HEK293 (cell line): ENCODE measurements at regions not wholly inside any gene's neighbourhood (a gene's known extent, or its start where the extent isn't known, plus 50 kb on each side); places are given as distances from the start of the nearest gene placed in this dataset.

Source experiments
- SETDB1 ChIP-seq: IDR thresholded peaks from one replicate; pipeline ENCODE4 v1.6.1; 2017; ENCODE audit warnings: mild to moderate bottlenecking, low read length, moderate library complexity, mixed read lengths; ENCODE audit not compliant: insufficient read length
- YY1 ChIP-seq: fragments of 450-650 bp; formaldehyde crosslinking; IDR thresholded peaks from 2 replicates; pipeline ENCODE4 v1.5.1; 2018; ENCODE audit warnings: missing biosample characterization, missing genetic modification characterization
- ZFHX2 ChIP-seq: fragments of 450-650 bp; formaldehyde crosslinking; conservative IDR thresholded peaks from 2 replicates; pipeline ENCODE4 v1.5.1; 2016; ENCODE audit warnings: missing biosample characterization, missing genetic modification characterization
- ZNF350 ChIP-seq: fragments of 450-650 bp; formaldehyde crosslinking; IDR thresholded peaks from 2 replicates; pipeline ENCODE4 v1.5.0; 2017; ENCODE audit warnings: missing biosample characterization, mild to moderate bottlenecking, missing genetic modification characterization
- TF ChIP-seq, protein P1 (sequence below): fragments of 450-650 bp; formaldehyde crosslinking; IDR thresholded peaks from 2 replicates; pipeline ENCODE4 v1.5.1; 2016; ENCODE audit warnings: missing biosample characterization, missing genetic modification characterization
- TF ChIP-seq, protein P2 (sequence below): fragments of 450-650 bp; formaldehyde crosslinking; IDR thresholded peaks from 2 replicates; pipeline ENCODE4 v1.5.1; 2016; ENCODE audit warnings: missing biosample characterization, missing genetic modification characterization

DNA sequence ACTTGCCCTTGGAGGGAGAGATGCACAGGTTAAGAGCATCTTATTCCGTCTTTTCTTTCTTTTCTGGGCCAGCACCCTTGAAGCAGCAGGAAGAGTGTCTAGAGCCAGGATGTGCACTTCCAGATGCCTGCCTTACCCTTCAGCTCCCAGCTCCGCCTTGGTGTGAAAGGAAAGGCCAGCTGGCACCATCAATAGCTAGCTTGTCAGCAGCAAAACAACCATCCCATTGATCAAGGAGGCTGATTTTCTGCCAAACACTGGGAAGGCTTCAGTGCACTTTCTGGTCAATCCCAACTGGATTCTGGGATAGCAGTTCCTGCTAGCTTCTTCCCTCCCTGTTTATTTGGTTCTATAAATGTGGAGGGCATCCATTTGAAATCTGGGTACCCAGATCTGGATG lies 110.9 kb upstream of the GALNT15 start:
- TF ChIP-seq, protein P1, sequence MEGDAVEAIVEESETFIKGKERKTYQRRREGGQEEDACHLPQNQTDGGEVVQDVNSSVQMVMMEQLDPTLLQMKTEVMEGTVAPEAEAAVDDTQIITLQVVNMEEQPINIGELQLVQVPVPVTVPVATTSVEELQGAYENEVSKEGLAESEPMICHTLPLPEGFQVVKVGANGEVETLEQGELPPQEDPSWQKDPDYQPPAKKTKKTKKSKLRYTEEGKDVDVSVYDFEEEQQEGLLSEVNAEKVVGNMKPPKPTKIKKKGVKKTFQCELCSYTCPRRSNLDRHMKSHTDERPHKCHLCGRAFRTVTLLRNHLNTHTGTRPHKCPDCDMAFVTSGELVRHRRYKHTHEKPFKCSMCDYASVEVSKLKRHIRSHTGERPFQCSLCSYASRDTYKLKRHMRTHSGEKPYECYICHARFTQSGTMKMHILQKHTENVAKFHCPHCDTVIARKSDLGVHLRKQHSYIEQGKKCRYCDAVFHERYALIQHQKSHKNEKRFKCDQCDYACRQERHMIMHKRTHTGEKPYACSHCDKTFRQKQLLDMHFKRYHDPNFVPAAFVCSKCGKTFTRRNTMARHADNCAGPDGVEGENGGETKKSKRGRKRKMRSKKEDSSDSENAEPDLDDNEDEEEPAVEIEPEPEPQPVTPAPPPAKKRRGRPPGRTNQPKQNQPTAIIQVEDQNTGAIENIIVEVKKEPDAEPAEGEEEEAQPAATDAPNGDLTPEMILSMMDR (tag by site-specific recombination) = no peak
- TF ChIP-seq ZFHX2 (tag by site-specific recombination) (no peak), YY1 (tag by site-specific recombination) (no peak), ZNF350 (tag by site-specific recombination) (no peak), SETDB1 (no peak)
- TF ChIP-seq, protein P2, sequence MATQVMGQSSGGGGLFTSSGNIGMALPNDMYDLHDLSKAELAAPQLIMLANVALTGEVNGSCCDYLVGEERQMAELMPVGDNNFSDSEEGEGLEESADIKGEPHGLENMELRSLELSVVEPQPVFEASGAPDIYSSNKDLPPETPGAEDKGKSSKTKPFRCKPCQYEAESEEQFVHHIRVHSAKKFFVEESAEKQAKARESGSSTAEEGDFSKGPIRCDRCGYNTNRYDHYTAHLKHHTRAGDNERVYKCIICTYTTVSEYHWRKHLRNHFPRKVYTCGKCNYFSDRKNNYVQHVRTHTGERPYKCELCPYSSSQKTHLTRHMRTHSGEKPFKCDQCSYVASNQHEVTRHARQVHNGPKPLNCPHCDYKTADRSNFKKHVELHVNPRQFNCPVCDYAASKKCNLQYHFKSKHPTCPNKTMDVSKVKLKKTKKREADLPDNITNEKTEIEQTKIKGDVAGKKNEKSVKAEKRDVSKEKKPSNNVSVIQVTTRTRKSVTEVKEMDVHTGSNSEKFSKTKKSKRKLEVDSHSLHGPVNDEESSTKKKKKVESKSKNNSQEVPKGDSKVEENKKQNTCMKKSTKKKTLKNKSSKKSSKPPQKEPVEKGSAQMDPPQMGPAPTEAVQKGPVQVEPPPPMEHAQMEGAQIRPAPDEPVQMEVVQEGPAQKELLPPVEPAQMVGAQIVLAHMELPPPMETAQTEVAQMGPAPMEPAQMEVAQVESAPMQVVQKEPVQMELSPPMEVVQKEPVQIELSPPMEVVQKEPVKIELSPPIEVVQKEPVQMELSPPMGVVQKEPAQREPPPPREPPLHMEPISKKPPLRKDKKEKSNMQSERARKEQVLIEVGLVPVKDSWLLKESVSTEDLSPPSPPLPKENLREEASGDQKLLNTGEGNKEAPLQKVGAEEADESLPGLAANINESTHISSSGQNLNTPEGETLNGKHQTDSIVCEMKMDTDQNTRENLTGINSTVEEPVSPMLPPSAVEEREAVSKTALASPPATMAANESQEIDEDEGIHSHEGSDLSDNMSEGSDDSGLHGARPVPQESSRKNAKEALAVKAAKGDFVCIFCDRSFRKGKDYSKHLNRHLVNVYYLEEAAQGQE = no peak
